MCF 10A (cell line): ENCODE measurements at regions not wholly inside any gene's neighbourhood (a gene's known extent, or its start where the extent isn't known, plus 50 kb on each side); places are given as distances from the start of the nearest gene placed in this dataset.

Source experiments
- BruUV-seq: library from RNA; stranded (reverse); fragments of 400-500 nt; replicated peaks from 2 replicates; lab custom pipeline; 2021; lab: Mats Ljungman, UMichigan
- CTCF ChIA-PET: fragments of 300-600 bp; sonication (Branson Sonifier 250); formaldehyde crosslinking; extraction: SDS; loops from one replicate; lab custom pipeline; 2021; ENCODE audit warnings: antibody characterized with exemption, inconsistent platforms; lab: Yijun Ruan, JAX
- POLR2A ChIA-PET: fragments of 300-600, 350-650 bp; sonication (Branson Sonifier 250); formaldehyde crosslinking; extraction: SDS; loops from one replicate; lab custom pipeline; 2020; ENCODE audit warnings: antibody characterized with exemption, inconsistent platforms; lab: Yijun Ruan, JAX
- DNase-seq: peaks from one replicate; pipeline ENCODE4 v3.0.0-alpha.2; 2018; ENCODE audit not compliant: unreplicated experiment
- H3K27ac Mint-ChIP-seq: one replicate; pipeline ENCODE4 v1.8.0; 2022; ENCODE audit warnings: mild to moderate bottlenecking, low read depth, mixed read lengths; ENCODE audit not compliant: unreplicated experiment
- H3K27me3 Mint-ChIP-seq: one replicate; pipeline ENCODE4 v1.8.0; 2022; ENCODE audit warnings: mixed read lengths; ENCODE audit not compliant: insufficient read depth, unreplicated experiment
- H3K36me3 Mint-ChIP-seq: one replicate; pipeline ENCODE4 v1.8.0; 2022; ENCODE audit warnings: mild to moderate bottlenecking, moderate library complexity, mixed read lengths; ENCODE audit not compliant: insufficient read depth, unreplicated experiment
- H3K4me1 Mint-ChIP-seq: one replicate; pipeline ENCODE4 v1.8.0; 2022; ENCODE audit warnings: mixed read lengths; ENCODE audit not compliant: insufficient read depth, unreplicated experiment
- H3K4me3 Mint-ChIP-seq: one replicate; pipeline ENCODE4 v1.8.0; 2022; ENCODE audit warnings: mild to moderate bottlenecking, moderate library complexity, mixed read lengths; ENCODE audit not compliant: unreplicated experiment
- H3K9me3 Mint-ChIP-seq: one replicate; pipeline ENCODE4 v1.8.0; 2022; ENCODE audit warnings: mixed read lengths; ENCODE audit not compliant: unreplicated experiment
- CTCF ChIP-seq: fragments of 200-600 bp; IDR thresholded peaks from one replicate; pipeline ENCODE4 v1.8.0; 2022; ENCODE audit warnings: antibody characterized with exemption, mild to moderate bottlenecking; ENCODE audit not compliant: unreplicated experiment
- intact Hi-C: fragments of 100-400 bp; cut with micrococcal nuclease; formaldehyde crosslinking; loops from 2 replicates; pipeline ENCODE4 v1.14.1; 2022

GRCh38 chr17:77345260-77345910 is 204.6 kb downstream of the SEC14L1 start:
- no peaks in the 10 kb centered on the region for H3K27me3 Mint-ChIP-seq
- no TSS peak for BruUV-seq
- H3K4me3 Mint-ChIP-seq = no peak overlapping the region
- peaks cover 17% of the 10 kb centered on the region for H3K4me1 Mint-ChIP-seq
- CTCF ChIA-PET = interaction anchor here (1.0 kb wide), 1 partner anchor 149 kb away, joined by 6 read pairs; no protein-coding TSS in a partner anchor
- peaks cover 49% of the 10 kb centered on the region for H3K36me3 Mint-ChIP-seq
- POLR2A ChIA-PET = interaction anchor here (1.0 to 1.6 kb wide), 2 partner anchors 9 to 63 kb away, joined by 3 to 5 read pairs; no protein-coding TSS in a partner anchor
- no peaks in the 10 kb centered on the region for H3K9me3 Mint-ChIP-seq
- no peak for DNase-seq
- no peak for TF ChIP-seq CTCF
- intact Hi-C loops = no loop called here
- no peak overlapping the region for H3K27ac Mint-ChIP-seq

GRCh38 chr17:77346765-77347164 is 206.0 kb downstream of the SEC14L1 start:
- CTCF ChIA-PET = interaction anchor here (0.5 to 0.6 kb wide), 2 partner anchors 45 to 300 kb away, joined by 3 to 4 read pairs; no protein-coding TSS in a partner anchor
- no peak overlapping the region for H3K4me3 Mint-ChIP-seq

GRCh38 chr17:77347544-77347943 is 206.8 kb downstream of the SEC14L1 start:
- ChIA-PET POLR2A (interaction anchor here (0.7 kb wide), 1 partner anchor 78 kb away, joined by 3 read pairs; no protein-coding TSS in a partner anchor), CTCF (interaction anchor here (0.6 to 2.2 kb wide), 3 partner anchors 9 to 44 kb away, joined by 3 to 6 read pairs (median 4); no protein-coding TSS in a partner anchor)
- Mint-ChIP-seq H3K27me3 (no peaks in the 10 kb centered on the region), H3K9me3 (no peaks in the 10 kb centered on the region), H3K4me3 (no peak overlapping the region), H3K36me3 (peaks cover 47% of the 10 kb centered on the region), H3K27ac (no peak overlapping the region), H3K4me1 (peaks cover 13% of the 10 kb centered on the region)
- intact Hi-C loops = no loop called here
- no peak for TF ChIP-seq CTCF
- BruUV-seq = no TSS peak
- DNase-seq = no peak

More at GRCh38 chr17:77346765-77347164, 206.0 kb downstream of the SEC14L1 start:
- intact Hi-C loops = no loop called here
- BruUV-seq = no TSS peak
- H3K27ac Mint-ChIP-seq = no peak overlapping the region
- peaks cover 17% of the 10 kb centered on the region for H3K4me1 Mint-ChIP-seq
- peaks cover 52% of the 10 kb centered on the region for H3K36me3 Mint-ChIP-seq
- no peak for TF ChIP-seq CTCF
- no peak for DNase-seq
- POLR2A ChIA-PET = interaction anchor here (0.5 to 1.6 kb wide), 3 partner anchors 8 to 66 kb away, joined by 3 to 5 read pairs (median 3); no protein-coding TSS in a partner anchor
- H3K27me3 Mint-ChIP-seq = no peaks in the 10 kb centered on the region
- H3K9me3 Mint-ChIP-seq = no peaks in the 10 kb centered on the region

GRCh38 chr17:77349976-77350830 is 209.4 kb downstream of the SEC14L1 start:
- H3K4me3 Mint-ChIP-seq = no peak overlapping the region
- peaks cover 16% of the 10 kb centered on the region for H3K4me1 Mint-ChIP-seq
- no peak for DNase-seq
- no peaks in the 10 kb centered on the region for H3K27me3 Mint-ChIP-seq
- no peaks in the 10 kb centered on the region for H3K9me3 Mint-ChIP-seq
- intact Hi-C loops = no loop called here
- peaks cover 22% of the 10 kb centered on the region for H3K36me3 Mint-ChIP-seq
- ChIA-PET POLR2A (interaction anchor here (1.5 kb wide), 1 partner anchor 27 kb away, joined by 4 read pairs; no protein-coding TSS in a partner anchor), CTCF (interaction anchor here (0.6 kb wide), 1 partner anchor 16 kb away, joined by 4 read pairs; no protein-coding TSS in a partner anchor)
- TSS peak; percentile 19 for BruUV-seq
- TF ChIP-seq CTCF = no peak
- H3K27ac Mint-ChIP-seq = peak overlapping the region; percentile 9
